ENCODE measurements at regions not wholly inside any gene's neighbourhood (a gene's known extent, or its start where the extent isn't known, plus 50 kb on each side); places are given as distances from the start of the nearest gene placed in this dataset.

- no peak for TF ChIP-seq ZNF274 (IDR thresholded peaks at IDR 0.05; ENCODE audit: low read depth, low read length)
- TF ChIP-seq POLR2A (IDR thresholded peaks at IDR 0.05; ENCODE audit: borderline replicate concordance, extremely low read depth, insufficient read depth, insufficient read length), result no peak
- no peak for TF ChIP-seq CEBPB (IDR thresholded peaks at IDR 0.05; ENCODE audit: low read depth)
- no peak for TF ChIP-seq CTCF (IDR thresholded peaks at IDR 0.05 in 2 of 3, conservative IDR thresholded peaks at IDR 0.05 in 1 of 3; ENCODE audit: borderline replicate concordance in 1 of 3, insufficient read depth in 1 of 3, low read depth in 2 of 3, low read length in 2 of 3)
Observed at GRCh38 chr5:12951846-12952245, 992.6 kb downstream of the DNAH5 start.

All from HCT116 (cell line).